Thyroid gland (tissue), 4 donors: ENCODE measurements at regions not wholly inside any gene's neighbourhood (a gene's known extent, or its start where the extent isn't known, plus 50 kb on each side); places are given as distances from the start of the nearest gene placed in this dataset.

Experiments
- CTCF ChIP-seq, 6 experiments: fragments of 200-600 bp in 3 of 6; fragments of 450-650 bp in 3 of 6; sonication (generic) in 3 of 6; IDR thresholded peaks; one replicate each; pipeline ENCODE4 v1.5.1; 2016 to 2019; ENCODE audit warnings: antibody characterized with exemption in 6 of 6, mild to moderate bottlenecking in 2 of 6, inconsistent platforms in 1 of 6, moderate library complexity in 1 of 6
- POLR2A ChIP-seq, 2 donors: fragments of 450-650 bp; IDR thresholded peaks; one replicate each; pipeline ENCODE4 v1.6.1; 2017; ENCODE audit warnings: antibody characterized with exemption in 2 of 2, mild to moderate bottlenecking in 2 of 2, moderate library complexity in 1 of 2

DNA sequence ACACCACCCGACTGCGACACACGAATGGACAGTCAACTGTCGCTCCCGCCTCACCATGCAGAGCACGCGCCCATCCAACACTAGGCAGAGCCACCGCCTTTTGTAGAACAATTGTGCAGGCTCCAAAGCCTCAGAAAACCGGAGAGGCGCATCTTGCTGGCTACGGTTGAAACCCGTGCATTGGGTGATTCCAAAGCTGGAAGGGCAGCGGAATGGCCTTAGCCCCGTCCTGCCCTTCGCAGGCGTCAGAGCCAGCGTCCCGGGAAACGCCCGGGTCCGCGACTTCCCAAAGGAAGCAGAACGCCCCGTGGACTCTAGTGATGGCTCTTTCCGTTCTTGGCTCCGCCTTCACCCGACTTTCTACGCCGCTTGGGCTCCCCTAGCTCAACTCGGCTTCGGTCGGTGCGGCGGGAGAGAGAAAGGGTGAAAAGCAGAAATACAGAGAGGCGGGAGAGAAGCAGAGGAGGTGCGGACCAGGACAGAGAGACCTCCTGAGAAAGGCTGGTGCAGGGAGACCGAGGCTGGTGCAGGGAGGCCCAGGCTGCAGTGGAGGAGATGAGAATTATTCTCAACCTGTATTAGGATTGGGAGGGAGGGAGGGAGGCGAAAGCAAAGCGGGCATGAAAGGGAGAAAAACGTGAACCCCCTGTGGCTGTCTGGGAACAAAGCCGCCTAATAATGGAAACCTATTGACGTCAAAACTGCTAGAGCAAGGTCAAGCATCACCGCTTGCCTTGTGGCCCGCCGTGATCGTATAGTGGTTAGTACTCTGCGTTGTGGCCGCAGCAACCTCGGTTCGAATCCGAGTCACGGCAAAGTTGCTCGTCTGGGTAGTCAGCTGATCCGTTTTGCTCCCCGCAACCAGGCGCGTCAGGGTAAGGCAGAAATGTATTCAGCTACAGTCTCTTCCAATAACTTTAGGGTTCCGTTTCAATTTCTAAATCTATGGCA is 99.5 kb downstream of the PRKAB2 start:
- TF ChIP-seq POLR2A (IDR thresholded peaks at IDR 0.05) (no peak), CTCF (IDR thresholded peaks at IDR 0.05) (no peak)
